Central memory CD4-positive, alpha-beta T cell (primary cell): ENCODE measurements at regions not wholly inside any gene's neighbourhood (a gene's known extent, or its start where the extent isn't known, plus 50 kb on each side); places are given as distances from the start of the nearest gene placed in this dataset.

ENCODE experiments used
- DNase-seq: peaks from one replicate; pipeline ENCODE4 v3.0.0; 2022

DNA sequence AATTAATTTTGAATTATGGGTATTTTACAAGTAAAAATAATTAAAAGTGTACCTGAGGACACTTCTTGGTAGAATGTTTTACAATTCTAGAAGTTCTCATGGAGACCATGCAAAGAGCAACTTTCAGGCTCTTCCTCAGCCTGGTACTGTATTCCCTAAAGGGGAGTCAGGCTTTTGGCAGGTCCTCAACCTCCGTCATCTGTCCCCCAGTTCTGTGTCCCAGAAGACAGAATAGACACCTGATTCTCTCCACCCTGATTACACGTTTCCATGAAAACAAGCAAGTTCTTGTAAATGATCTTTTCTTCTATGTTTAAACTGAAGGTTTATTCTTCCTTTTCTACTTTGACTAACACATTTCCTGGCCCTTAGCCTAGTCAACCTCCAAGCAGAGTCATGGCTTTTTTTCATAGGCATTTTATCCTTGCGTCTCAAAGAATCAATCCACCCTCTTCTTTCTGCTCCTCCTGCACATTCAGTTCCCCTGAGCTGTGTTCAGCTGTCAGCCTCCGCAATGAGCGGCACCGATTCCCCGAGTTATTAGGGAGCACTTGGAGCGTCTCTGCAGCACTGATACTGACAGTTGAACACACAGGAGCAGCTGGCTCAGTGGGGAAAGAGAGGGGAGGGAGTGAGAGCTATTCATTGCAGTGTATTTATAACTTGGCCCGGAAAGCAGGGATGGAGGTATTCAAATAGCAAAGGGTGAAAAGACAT, 1082.4 kb upstream of the MAP3K7 start:
- no peak for DNase-seq

GRCh38 chr6:91667596-91667995, 1080.7 kb upstream of the MAP3K7 start:
- no peak for DNase-seq

- DNase-seq: no peak
These were observed 1077.6 kb upstream of the MAP3K7 start for GRCh38 chr6:91664327-91664959.

GRCh38 chr6:91660893-91661292, 1074.0 kb upstream of the MAP3K7 start:
- DNase-seq: no peak

DNA sequence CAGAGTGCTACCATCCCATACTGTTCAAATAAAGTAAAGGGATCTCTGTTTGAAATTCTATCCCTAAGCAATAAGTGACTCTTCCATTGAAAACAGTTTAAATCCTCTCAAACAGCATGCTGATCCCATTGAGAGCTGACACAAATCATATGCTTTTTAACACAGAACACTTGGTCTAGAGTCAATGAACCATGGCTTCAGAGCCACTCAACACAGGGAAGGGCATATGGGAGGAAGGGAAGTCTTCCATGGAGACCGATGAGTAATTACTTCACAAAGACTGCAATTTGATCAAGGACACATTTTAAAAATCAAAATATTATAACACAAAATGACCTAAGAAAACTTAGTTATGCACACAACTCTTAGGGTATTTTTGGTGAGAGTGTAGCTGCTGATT, 1073.0 kb upstream of the MAP3K7 start:
- no peak for DNase-seq

- DNase-seq: no peak
These were observed 1067.9 kb upstream of the MAP3K7 start for GRCh38 chr6:91654793-91655192.

DNA sequence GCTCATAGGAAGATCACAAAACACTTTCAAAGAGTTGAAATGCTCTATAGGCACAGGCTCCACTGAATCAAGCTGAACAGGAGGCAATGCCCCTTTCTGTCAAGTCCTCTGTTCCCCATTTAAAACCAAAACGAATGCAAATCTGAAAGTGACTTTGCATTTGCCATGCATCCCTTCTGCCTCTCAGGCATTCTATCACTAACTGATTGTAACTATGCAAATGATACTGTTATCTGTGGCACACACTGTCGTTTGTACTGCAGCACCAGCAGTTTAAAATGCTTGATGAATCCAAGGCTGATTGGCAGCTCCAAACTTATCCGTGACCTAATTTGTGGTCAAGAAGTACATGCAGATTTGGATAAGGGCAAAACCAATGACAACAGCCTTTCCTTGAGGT, 1067.5 kb upstream of the MAP3K7 start:
- DNase-seq: no peak

DNA sequence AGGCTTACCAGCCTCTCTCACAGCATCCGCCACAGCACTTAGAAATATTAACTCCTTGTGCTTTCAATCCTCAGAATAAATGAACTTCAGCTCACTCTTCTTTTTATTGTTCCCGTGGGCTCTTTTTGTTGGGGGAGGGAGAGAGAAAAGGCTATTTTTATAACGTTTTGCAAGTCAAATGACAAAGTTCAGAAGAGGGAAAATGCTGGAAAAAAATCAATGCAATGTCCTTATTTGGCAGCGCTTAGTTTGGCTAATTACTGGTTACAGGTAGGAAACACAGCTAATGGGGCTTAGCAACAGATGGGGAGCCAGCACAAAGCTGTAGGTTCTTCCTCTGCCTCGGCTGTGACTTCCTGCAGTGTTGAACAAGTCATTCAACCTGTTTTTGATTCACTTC, 1067.0 kb upstream of the MAP3K7 start:
- no peak for DNase-seq

GRCh38 chr6:91653076-91653723, 1066.3 kb upstream of the MAP3K7 start:
- DNase-seq: no peak

DNA sequence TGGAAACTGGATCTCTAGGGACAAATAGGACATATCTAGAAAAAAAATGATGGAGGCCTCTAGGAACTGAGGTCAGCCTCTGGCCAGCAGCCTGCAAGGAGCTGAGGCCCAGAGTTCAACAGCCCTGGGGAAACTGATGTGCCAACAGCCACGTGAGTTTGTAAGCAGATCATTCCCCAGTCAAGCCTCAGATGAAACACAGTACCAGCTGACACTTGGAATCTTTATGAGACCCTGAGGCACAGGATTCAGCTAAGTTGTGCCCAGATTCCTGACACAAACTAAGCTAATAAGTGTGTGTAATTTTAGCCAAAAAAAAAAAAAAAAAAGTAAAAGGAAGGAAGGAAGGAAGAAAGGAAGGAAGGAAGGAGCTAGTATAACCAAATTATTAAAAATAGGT, 1059.8 kb upstream of the MAP3K7 start:
- DNase-seq: no peak

GRCh38 chr6:91645811-91646210, 1058.9 kb upstream of the MAP3K7 start:
- no peak for DNase-seq

- no peak for DNase-seq
These were observed 1050.3 kb upstream of the MAP3K7 start for GRCh38 chr6:91637217-91637616.

DNA sequence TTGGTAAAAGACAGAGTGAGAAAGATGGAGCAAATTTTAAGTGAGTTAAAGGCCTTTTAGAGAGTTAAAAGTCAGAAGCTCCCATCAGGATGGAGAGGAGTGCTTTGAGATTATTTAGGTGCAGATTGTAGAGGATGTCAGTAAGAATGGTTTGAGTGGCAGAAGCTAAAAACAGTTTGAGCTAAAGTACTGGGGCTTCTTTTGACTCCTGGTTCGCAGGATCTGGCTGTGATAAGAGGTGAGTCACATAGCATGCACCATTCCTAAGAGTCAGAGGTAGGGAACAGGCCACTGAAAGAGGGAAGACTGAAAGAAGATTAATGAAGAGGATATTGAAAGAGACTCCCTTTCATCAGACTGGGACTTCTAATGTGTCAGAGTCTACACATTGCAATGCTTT, 1047.9 kb upstream of the MAP3K7 start:
- no peak for DNase-seq

DNA sequence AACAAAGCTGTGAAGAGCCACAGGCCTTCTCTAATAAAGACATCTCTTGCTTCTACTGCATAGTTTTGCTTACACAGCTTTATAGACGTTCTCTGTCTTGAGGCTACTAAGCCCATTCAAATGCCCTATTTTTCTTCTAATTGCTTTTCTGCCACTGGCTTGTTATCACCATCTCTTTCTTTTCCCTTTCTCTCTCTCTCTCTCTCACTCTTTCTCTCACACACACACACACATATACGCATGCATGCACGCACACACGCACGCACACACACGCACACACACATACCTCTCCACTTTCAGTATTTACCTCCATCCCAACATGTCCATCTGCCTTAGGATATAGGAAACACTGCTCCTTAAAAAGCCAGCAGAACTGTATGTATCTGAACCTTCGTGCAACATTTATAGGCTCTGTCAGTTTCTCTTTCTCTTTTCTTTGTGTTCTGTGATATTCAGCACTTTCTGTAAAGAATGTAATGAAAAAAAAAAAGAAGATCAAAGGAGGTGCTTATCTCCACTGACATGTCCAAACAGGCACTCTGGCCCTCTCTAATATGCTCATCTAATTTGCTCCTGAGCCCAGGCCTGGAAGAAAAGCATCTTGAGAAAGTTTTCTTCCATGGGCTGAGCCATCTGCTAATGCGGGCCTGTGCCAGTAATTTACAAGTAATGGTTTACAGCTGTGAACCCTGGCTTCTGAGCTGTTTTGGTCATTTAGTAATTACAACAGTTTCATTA, 1046.7 kb upstream of the MAP3K7 start:
- DNase-seq: no peak

GRCh38 chr6:91632308-91632707, 1045.4 kb upstream of the MAP3K7 start:
- no peak for DNase-seq

- no peak for DNase-seq
These were observed 1044.4 kb upstream of the MAP3K7 start for GRCh38 chr6:91631227-91631626.

DNA sequence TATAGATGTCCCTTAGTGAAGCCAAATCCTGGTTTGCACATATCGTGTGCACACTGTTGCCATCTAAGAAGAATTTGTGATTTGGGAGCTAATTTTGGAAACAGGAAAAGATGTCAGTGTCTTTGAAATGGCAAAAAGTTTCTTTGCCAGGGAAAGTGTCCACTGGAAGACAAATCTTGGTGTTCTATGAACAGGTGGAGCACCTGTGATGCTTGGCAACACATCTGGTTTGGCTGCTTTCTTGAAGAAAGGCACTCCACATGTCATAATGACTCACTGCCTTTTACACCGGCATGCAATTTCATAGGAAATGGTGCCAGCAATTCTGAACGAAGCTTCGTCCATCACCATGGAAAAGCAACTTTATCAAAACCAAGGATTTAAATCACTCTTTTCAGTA, 1040.0 kb upstream of the MAP3K7 start:
- DNase-seq: no peak

DNA sequence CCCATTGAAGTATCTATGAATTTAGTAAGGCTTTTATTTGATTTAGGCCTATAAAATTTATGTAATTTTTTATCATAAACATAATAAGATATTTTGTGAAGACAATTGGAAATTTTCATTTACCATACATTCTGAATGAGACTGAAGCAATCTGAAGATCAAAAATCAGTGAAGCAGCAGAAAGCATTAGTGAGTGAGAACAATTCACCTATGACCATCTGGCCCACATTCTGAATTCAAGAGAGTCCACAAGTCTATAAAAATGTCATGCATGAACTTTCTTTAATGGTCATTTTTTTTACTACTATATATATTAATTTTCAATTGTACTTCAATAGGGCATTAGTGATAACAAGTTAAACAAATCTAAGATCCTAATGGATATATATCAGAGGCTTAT, 1026.6 kb upstream of the MAP3K7 start:
- DNase-seq: no peak

- no peak for DNase-seq
These were observed 1024.3 kb upstream of the MAP3K7 start for GRCh38 chr6:91611190-91611589.

GRCh38 chr6:91608428-91608827, 1021.6 kb upstream of the MAP3K7 start:
- DNase-seq: no peak

DNA sequence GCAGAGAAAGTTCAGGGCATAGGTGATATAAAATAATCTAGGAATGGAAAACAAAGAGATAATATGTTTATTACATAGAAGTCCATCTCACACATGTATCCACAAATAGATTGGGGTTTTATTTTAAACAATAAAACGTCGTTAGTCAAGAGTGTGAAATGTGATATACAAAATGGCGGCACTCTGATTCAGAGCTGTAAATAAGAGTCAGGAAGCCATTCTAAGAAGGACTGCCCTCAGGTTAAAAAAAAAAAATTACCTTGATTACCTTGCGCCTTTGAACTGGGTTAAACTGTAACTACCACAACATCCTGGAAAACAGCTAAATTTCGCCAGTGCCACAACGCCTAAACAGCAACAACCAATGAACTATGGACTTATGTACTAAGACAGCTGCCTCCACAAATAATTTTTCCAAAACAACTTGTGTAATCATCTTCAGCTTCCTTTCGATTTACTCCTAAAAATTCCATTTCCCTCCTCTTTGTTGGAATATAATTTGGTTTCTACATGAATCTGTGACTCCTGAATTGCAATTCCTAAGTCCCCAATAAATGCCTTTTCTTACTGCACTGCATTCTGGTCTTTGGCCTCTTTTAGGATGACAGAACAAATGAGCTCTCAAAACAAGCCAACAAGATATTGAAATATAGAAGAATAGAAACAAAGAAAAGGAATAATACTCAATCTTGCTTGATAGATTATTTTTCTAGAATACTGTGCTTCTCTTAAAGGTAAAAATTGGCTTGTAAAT, 1019.5 kb upstream of the MAP3K7 start:
- no peak for DNase-seq

- no peak for DNase-seq
These were observed 1013.7 kb upstream of the MAP3K7 start for GRCh38 chr6:91600561-91600960.

- DNase-seq: no peak
These were observed 1003.3 kb upstream of the MAP3K7 start for GRCh38 chr6:91590191-91590590.
